Neutrophil (primary cell): ENCODE measurements at regions not wholly inside any gene's neighbourhood (a gene's known extent, or its start where the extent isn't known, plus 50 kb on each side); places are given as distances from the start of the nearest gene placed in this dataset.

ENCODE experiments used
- H3K27ac ChIP-seq: fragments of 200-600 bp; sonication (generic); 2 replicates; pipeline ENCODE4 v1.5.1; 2016; ENCODE audit warnings: mild to moderate bottlenecking, moderate library complexity
- H3K27me3 ChIP-seq: fragments of 200-600 bp; sonication (generic); 2 replicates; pipeline ENCODE4 v1.6.0; 2016; ENCODE audit warnings: mild to moderate bottlenecking
- H3K36me3 ChIP-seq: fragments of 200-600 bp; sonication (generic); 2 replicates; pipeline ENCODE4 v1.5.1; 2017
- H3K4me1 ChIP-seq, 2 experiments: fragments of 200-600 bp in 1 of 2; sonication (generic) in 1 of 2; 1 replicate in 1 of 2; 2 replicates in 1 of 2; pipeline versions ENCODE4 v1.5.1 to v1.6.1; 2013 to 2016; ENCODE audit warnings: low read depth in 1 of 2, low read length in 1 of 2, mild to moderate bottlenecking in 1 of 2, moderate library complexity in 1 of 2; ENCODE audit not compliant: control insufficient read depth in 1 of 2, insufficient read depth in 1 of 2
- H3K4me3 ChIP-seq, 2 experiments: fragments of 200-600 bp in 1 of 2; sonication (generic) in 1 of 2; 1 replicate in 1 of 2; 2 replicates in 1 of 2; pipeline ENCODE4 v1.5.1; 2013 to 2016; ENCODE audit warnings: low read depth in 1 of 2, low read length in 1 of 2, mild to moderate bottlenecking in 1 of 2, moderate library complexity in 1 of 2
- H3K9me3 ChIP-seq: fragments of 200-600 bp; sonication (generic); 2 replicates; pipeline ENCODE4 v1.5.1; 2016
- CTCF ChIP-seq: fragments of 200-600 bp; sonication (generic); IDR thresholded peaks from 2 replicates; pipeline ENCODE4 v1.5.1; 2016; ENCODE audit warnings: antibody characterized with exemption

- Histone ChIP-seq H3K4me1 (no peaks in the 10 kb centered on the region), H3K4me3 (no peak overlapping the region), H3K27me3 (no peaks in the 10 kb centered on the region), H3K27ac (no peak overlapping the region), H3K9me3 (no peaks in the 10 kb centered on the region), H3K36me3 (no peaks in the 10 kb centered on the region)
- TF ChIP-seq CTCF: no peak
Observed at GRCh38 chr1:90508376-90509167, 208.5 kb downstream of the BARHL2 start.

- H3K36me3 ChIP-seq: no peaks in the 10 kb centered on the region
- no peaks in the 10 kb centered on the region for H3K9me3 ChIP-seq
- no peak for TF ChIP-seq CTCF
- no peaks in the 10 kb centered on the region for H3K27me3 ChIP-seq
- H3K4me1 ChIP-seq: no peaks in the 10 kb centered on the region
- no peak overlapping the region for H3K4me3 ChIP-seq
- H3K27ac ChIP-seq: no peak overlapping the region
Observed at GRCh38 chr1:90507173-90507572, 209.9 kb downstream of the BARHL2 start.

GRCh38 chr1:90505806-90506205 is 211.3 kb downstream of the BARHL2 start:
- H3K27me3 ChIP-seq: no peaks in the 10 kb centered on the region
- no peak overlapping the region for H3K27ac ChIP-seq
- H3K4me1 ChIP-seq: no peaks in the 10 kb centered on the region
- H3K4me3 ChIP-seq: no peak overlapping the region
- no peaks in the 10 kb centered on the region for H3K9me3 ChIP-seq
- TF ChIP-seq CTCF: no peak
- no peaks in the 10 kb centered on the region for H3K36me3 ChIP-seq

- no peaks in the 10 kb centered on the region for H3K9me3 ChIP-seq
- H3K27ac ChIP-seq: no peak overlapping the region
- no peaks in the 10 kb centered on the region for H3K36me3 ChIP-seq
- H3K27me3 ChIP-seq: no peaks in the 10 kb centered on the region
- TF ChIP-seq CTCF: no peak
- H3K4me3 ChIP-seq: no peak overlapping the region
- no peaks in the 10 kb centered on the region for H3K4me1 ChIP-seq
Observed at GRCh38 chr1:90504509-90504908, 212.6 kb downstream of the BARHL2 start.

- Histone ChIP-seq H3K4me1 (no peaks in the 10 kb centered on the region), H3K4me3 (no peak overlapping the region), H3K36me3 (no peaks in the 10 kb centered on the region), H3K9me3 (no peaks in the 10 kb centered on the region), H3K27me3 (no peaks in the 10 kb centered on the region), H3K27ac (no peak overlapping the region)
- TF ChIP-seq CTCF: no peak
Observed at GRCh38 chr1:90502696-90503095, 214.4 kb downstream of the BARHL2 start.
